Karpas-422 (cell line): ENCODE measurements at regions not wholly inside any gene's neighbourhood (a gene's known extent, or its start where the extent isn't known, plus 50 kb on each side); places are given as distances from the start of the nearest gene placed in this dataset.

ENCODE experiments used
- DNase-seq: peaks from one replicate; pipeline ENCODE4 v3.0.0-alpha.2; 2015
- H2AFZ ChIP-seq: fragments of 200-600 bp; sonication (generic); 2 replicates; pipeline ENCODE4 v1.6.1; 2014; ENCODE audit warnings: antibody characterized with exemption, low read length, mixed read lengths
- H3K27ac ChIP-seq: fragments of 200-600 bp; sonication (generic); 2 replicates; pipeline ENCODE4 v1.5.1; 2014; ENCODE audit warnings: mild to moderate bottlenecking, low read length, moderate library complexity
- H3K27me3 ChIP-seq: fragments of 200-600 bp; sonication (generic); 2 replicates; pipeline ENCODE4 v1.6.1; 2014; ENCODE audit warnings: low read length, mixed read lengths
- H3K36me3 ChIP-seq: fragments of 200-600 bp; sonication (generic); 2 replicates; pipeline ENCODE4 v1.6.1; 2014; ENCODE audit warnings: low read length, mixed read lengths; ENCODE audit not compliant: insufficient read depth
- H3K4me1 ChIP-seq: fragments of 200-600 bp; sonication (generic); 2 replicates; pipeline ENCODE4 v1.6.1; 2014; ENCODE audit warnings: mild to moderate bottlenecking, low read length, mixed read lengths
- H3K4me2 ChIP-seq: fragments of 200-600 bp; sonication (generic); 2 replicates; pipeline ENCODE4 v1.6.1; 2014; ENCODE audit warnings: low read length, low read depth, mild to moderate bottlenecking; ENCODE audit not compliant: poor library complexity, severe bottlenecking
- H3K4me3 ChIP-seq: fragments of 200-600 bp; sonication (generic); 2 replicates; pipeline ENCODE4 v1.5.1; 2014; ENCODE audit warnings: mild to moderate bottlenecking, antibody characterized with exemption, low read length, mixed read lengths
- H3K79me2 ChIP-seq: fragments of 200-600 bp; sonication (generic); 2 replicates; pipeline ENCODE4 v1.6.1; 2014; ENCODE audit warnings: mild to moderate bottlenecking, low read length, mixed read lengths
- H3K9ac ChIP-seq: fragments of 200-600 bp; sonication (generic); 2 replicates; pipeline ENCODE4 v1.6.0; 2014; ENCODE audit warnings: low read length
- H3K9me2 ChIP-seq: fragments of 200-600 bp; sonication (generic), shearing (Covaris generic); replicated peaks from 2 replicates; pipeline ENCODE4 v1.6.0; 2014; ENCODE audit warnings: mild to moderate bottlenecking, low read length, moderate library complexity; ENCODE audit not compliant: insufficient read depth
- H3K9me3 ChIP-seq: fragments of 300-700, 200-600 bp; sonication (generic); 2 replicates; pipeline ENCODE4 v1.6.1; 2014; ENCODE audit warnings: low read length, mixed read lengths
- H4K20me1 ChIP-seq: fragments of 200-600 bp; sonication (generic); 2 replicates; pipeline ENCODE4 v1.6.1; 2014; ENCODE audit warnings: mild to moderate bottlenecking, antibody characterized with exemption, low read length, low read depth; ENCODE audit not compliant: insufficient read depth

- H3K9ac ChIP-seq, result no peak overlapping the region
- no peak for DNase-seq
- no peaks in the 10 kb centered on the region for H3K79me2 ChIP-seq
- H2AFZ ChIP-seq, result no peak overlapping the region
- H3K36me3 ChIP-seq, result no peaks in the 10 kb centered on the region
- no peaks in the 10 kb centered on the region for H3K4me1 ChIP-seq
- no peak overlapping the region for H3K4me2 ChIP-seq
- H3K9me2 ChIP-seq, result no peaks in the 10 kb centered on the region
- no peak overlapping the region for H3K27ac ChIP-seq
- H4K20me1 ChIP-seq, result no peaks in the 10 kb centered on the region
- no peaks in the 10 kb centered on the region for H3K27me3 ChIP-seq
- no peak overlapping the region for H3K4me3 ChIP-seq
- no peaks in the 10 kb centered on the region for H3K9me3 ChIP-seq
These were observed 250.2 kb downstream of the C12orf50 start for GRCh38 chr12:87779016-87779415.

- Histone ChIP-seq H3K4me3 (no peak overlapping the region), H3K4me1 (no peaks in the 10 kb centered on the region), H3K9ac (no peak overlapping the region), H3K4me2 (no peak overlapping the region), H2AFZ (no peak overlapping the region), H3K36me3 (no peaks in the 10 kb centered on the region), H4K20me1 (no peaks in the 10 kb centered on the region), H3K27me3 (no peaks in the 10 kb centered on the region), H3K27ac (no peak overlapping the region), H3K9me2 (no peaks in the 10 kb centered on the region), H3K9me3 (no peaks in the 10 kb centered on the region), H3K79me2 (no peaks in the 10 kb centered on the region)
- no peak for DNase-seq
These were observed 251.1 kb downstream of the C12orf50 start for GRCh38 chr12:87778065-87778464.

GRCh38 chr12:87775784-87776183 is 253.4 kb downstream of the C12orf50 start:
- no peaks in the 10 kb centered on the region for H3K79me2 ChIP-seq
- DNase-seq, result no peak
- H3K36me3 ChIP-seq, result no peaks in the 10 kb centered on the region
- H2AFZ ChIP-seq, result no peak overlapping the region
- no peaks in the 10 kb centered on the region for H3K4me1 ChIP-seq
- no peak overlapping the region for H3K27ac ChIP-seq
- H3K4me2 ChIP-seq, result no peak overlapping the region
- H3K9me2 ChIP-seq, result no peaks in the 10 kb centered on the region
- H3K4me3 ChIP-seq, result no peak overlapping the region
- no peaks in the 10 kb centered on the region for H3K9me3 ChIP-seq
- no peaks in the 10 kb centered on the region for H4K20me1 ChIP-seq
- no peaks in the 10 kb centered on the region for H3K27me3 ChIP-seq
- H3K9ac ChIP-seq, result no peak overlapping the region

GRCh38 chr12:87775051-87775450 is 254.2 kb downstream of the C12orf50 start:
- no peak overlapping the region for H3K4me2 ChIP-seq
- H3K27ac ChIP-seq, result no peak overlapping the region
- no peak overlapping the region for H3K9ac ChIP-seq
- no peak overlapping the region for H3K4me3 ChIP-seq
- H2AFZ ChIP-seq, result no peak overlapping the region
- no peaks in the 10 kb centered on the region for H3K36me3 ChIP-seq
- H3K9me3 ChIP-seq, result no peaks in the 10 kb centered on the region
- H3K79me2 ChIP-seq, result no peaks in the 10 kb centered on the region
- no peaks in the 10 kb centered on the region for H3K27me3 ChIP-seq
- H3K9me2 ChIP-seq, result no peaks in the 10 kb centered on the region
- no peaks in the 10 kb centered on the region for H3K4me1 ChIP-seq
- no peaks in the 10 kb centered on the region for H4K20me1 ChIP-seq
- no peak for DNase-seq

GRCh38 chr12:87772401-87772800 is 256.8 kb downstream of the C12orf50 start:
- no peaks in the 10 kb centered on the region for H3K4me1 ChIP-seq
- no peaks in the 10 kb centered on the region for H3K9me2 ChIP-seq
- no peaks in the 10 kb centered on the region for H3K9me3 ChIP-seq
- H3K4me2 ChIP-seq, result no peak overlapping the region
- H3K4me3 ChIP-seq, result no peak overlapping the region
- H3K36me3 ChIP-seq, result no peaks in the 10 kb centered on the region
- no peak overlapping the region for H2AFZ ChIP-seq
- H3K9ac ChIP-seq, result no peak overlapping the region
- no peak for DNase-seq
- H3K27ac ChIP-seq, result no peak overlapping the region
- H4K20me1 ChIP-seq, result no peaks in the 10 kb centered on the region
- H3K27me3 ChIP-seq, result no peaks in the 10 kb centered on the region
- H3K79me2 ChIP-seq, result no peaks in the 10 kb centered on the region

GRCh38 chr12:87768501-87769287 is 260.5 kb downstream of the C12orf50 start:
- no peak overlapping the region for H3K4me3 ChIP-seq
- H3K9me3 ChIP-seq, result no peaks in the 10 kb centered on the region
- DNase-seq, result no peak
- no peaks in the 10 kb centered on the region for H4K20me1 ChIP-seq
- H3K27me3 ChIP-seq, result no peaks in the 10 kb centered on the region
- no peaks in the 10 kb centered on the region for H3K36me3 ChIP-seq
- no peak overlapping the region for H3K27ac ChIP-seq
- no peak overlapping the region for H3K4me2 ChIP-seq
- H2AFZ ChIP-seq, result no peak overlapping the region
- no peaks in the 10 kb centered on the region for H3K9me2 ChIP-seq
- H3K9ac ChIP-seq, result no peak overlapping the region
- no peaks in the 10 kb centered on the region for H3K79me2 ChIP-seq
- no peaks in the 10 kb centered on the region for H3K4me1 ChIP-seq

- Histone ChIP-seq H3K4me2 (no peak overlapping the region), H3K9me3 (no peaks in the 10 kb centered on the region), H3K9ac (no peak overlapping the region), H3K9me2 (no peaks in the 10 kb centered on the region), H3K36me3 (no peaks in the 10 kb centered on the region), H3K27me3 (no peaks in the 10 kb centered on the region), H4K20me1 (no peaks in the 10 kb centered on the region), H3K4me1 (no peaks in the 10 kb centered on the region), H3K27ac (no peak overlapping the region), H3K4me3 (no peak overlapping the region), H2AFZ (no peak overlapping the region), H3K79me2 (no peaks in the 10 kb centered on the region)
- no peak for DNase-seq
These were observed 263.2 kb downstream of the C12orf50 start for GRCh38 chr12:87766044-87766443.

- Histone ChIP-seq H3K9ac (no peak overlapping the region), H3K36me3 (no peaks in the 10 kb centered on the region), H3K4me3 (no peak overlapping the region), H4K20me1 (no peaks in the 10 kb centered on the region), H3K79me2 (no peaks in the 10 kb centered on the region), H2AFZ (no peak overlapping the region), H3K27ac (no peak overlapping the region), H3K27me3 (no peaks in the 10 kb centered on the region), H3K9me3 (no peaks in the 10 kb centered on the region), H3K4me1 (no peaks in the 10 kb centered on the region), H3K9me2 (no peaks in the 10 kb centered on the region), H3K4me2 (no peak overlapping the region)
- no peak for DNase-seq
These were observed 268.3 kb downstream of the C12orf50 start for GRCh38 chr12:87760943-87761342.
